GM12878 (cell line): ENCODE measurements at regions not wholly inside any gene's neighbourhood (a gene's known extent, or its start where the extent isn't known, plus 50 kb on each side); places are given as distances from the start of the nearest gene placed in this dataset.

Experiments used
- ATAC-seq: fragments of 200-7000 bp; cut with Tn5 transposase; 3 replicates; pipeline ENCODE4 v1.9.1; 2020; ENCODE audit warnings: mild to moderate bottlenecking, moderate library complexity
- BruUV-seq: library from RNA; stranded (reverse); fragments of 400-500 nt; replicated peaks from 2 replicates; lab custom pipeline; 2021; lab: Mats Ljungman, UMichigan
- CTCF ChIA-PET: fragments of 300-600 bp; sonication (Branson Sonifier 250); formaldehyde crosslinking; extraction: SDS; loops from one replicate; lab custom pipeline; 2021; ENCODE audit warnings: inconsistent platforms; lab: Yijun Ruan, JAX
- POLR2A ChIA-PET: fragments of 350-600 bp; formaldehyde crosslinking; extraction: SDS; loops from one replicate; lab custom pipeline; 2021; ENCODE audit warnings: inconsistent platforms; lab: Charles Lee
- RAD21 ChIA-PET: fragments of 300-600 bp; sonication (Branson Sonifier 250); formaldehyde crosslinking; loops from one replicate; lab custom pipeline; 2023; ENCODE audit warnings: antibody characterized with exemption; ENCODE audit not compliant: unreplicated experiment; lab: Charles Lee
- SMC1A ChIA-PET: fragments of 300-600 bp; sonication (Branson Sonifier 250); formaldehyde crosslinking; loops from one replicate; lab custom pipeline; 2023; ENCODE audit not compliant: unreplicated experiment, uncharacterized antibody; lab: Charles Lee
- DNase-seq: peaks from one replicate; pipeline ENCODE4 v3.0.0-alpha.2; 2011; ENCODE audit warnings: low read depth, low spot score
- FAIRE-seq: peaks from 3 replicates; lab custom pipeline; 2011; peaks lifted over from hg19 to GRCh38; lab: Jason Lieb, UNC
- H2AFZ ChIP-seq: 2 replicates; pipeline ENCODE4 v1.6.0; 2011; ENCODE audit warnings: low read depth, low read length, control low read depth; ENCODE audit not compliant: control insufficient read depth
- H3K27ac ChIP-seq: 2 replicates; pipeline ENCODE4 v1.5.1; 2011; ENCODE audit warnings: control low read depth; ENCODE audit not compliant: control insufficient read depth, insufficient read depth
- H3K27me3 ChIP-seq, 2 experiments: replicated peaks in 1 of 2; 2 replicates each; pipeline versions ENCODE4 v1.6.0 to v1.6.1; 2011; ENCODE audit warnings: low read length in 1 of 2; ENCODE audit not compliant: control insufficient read depth in 2 of 2, insufficient read depth in 2 of 2
- H3K36me3 ChIP-seq, 2 experiments: 2 replicates each; pipeline ENCODE4 v1.5.1; 2011; ENCODE audit warnings: low read length in 1 of 2; ENCODE audit not compliant: control insufficient read depth in 2 of 2, insufficient read depth in 2 of 2
- H3K4me1 ChIP-seq: 2 replicates; pipeline ENCODE4 v1.6.1; 2011; ENCODE audit warnings: mild to moderate bottlenecking, low read length, moderate library complexity, mixed read lengths; ENCODE audit not compliant: control insufficient read depth, insufficient read depth
- H3K4me2 ChIP-seq: 2 replicates; pipeline ENCODE4 v1.6.0; 2011; ENCODE audit warnings: control low read depth; ENCODE audit not compliant: control insufficient read depth, insufficient read depth
- H3K4me3 ChIP-seq: fragments of 200-600 bp; sonication (generic); 2 replicates; pipeline ENCODE4 v1.5.1; 2016
- H3K79me2 ChIP-seq: 2 replicates; pipeline ENCODE4 v1.6.0; 2011; ENCODE audit warnings: low read length; ENCODE audit not compliant: control insufficient read depth, insufficient read depth
- H3K9ac ChIP-seq: 2 replicates; pipeline ENCODE4 v1.8.0; 2011; ENCODE audit warnings: low read length, control low read depth, mixed read lengths; ENCODE audit not compliant: control insufficient read depth, insufficient read depth
- H3K9me3 ChIP-seq: replicated peaks from 3 replicates; pipeline ENCODE4 v1.5.1; 2011; ENCODE audit warnings: mild to moderate bottlenecking, low read length; ENCODE audit not compliant: control insufficient read depth, insufficient read depth
- H4K20me1 ChIP-seq: 2 replicates; pipeline ENCODE4 v1.6.0; 2011; ENCODE audit not compliant: control insufficient read depth, insufficient read depth
- ATF7 ChIP-seq: fragments of 450-650 bp; IDR thresholded peaks from 2 replicates; pipeline ENCODE4 v1.6.1; 2016; ENCODE audit warnings: low read depth, mild to moderate bottlenecking
- CHD1 ChIP-seq: IDR thresholded peaks from 2 replicates; pipeline ENCODE4 v1.6.1; 2012; ENCODE audit warnings: low read depth, low read length, improper control_type of control experiment
- EP300 ChIP-seq, 2 experiments: fragments of 150-350 bp in 1 of 2; IDR thresholded peaks; 2 replicates each; pipeline ENCODE4 v1.6.1; 2011 to 2012; ENCODE audit warnings: low read depth in 2 of 2, low read length in 2 of 2, borderline replicate concordance in 1 of 2, improper control_type of control experiment in 1 of 2, inconsistent platforms in 1 of 2; ENCODE audit not compliant: control insufficient read depth in 1 of 2
- FOS ChIP-seq: IDR thresholded peaks from 3 replicates; pipeline ENCODE4 v1.6.1; 2011; ENCODE audit warnings: borderline replicate concordance; ENCODE audit not compliant: insufficient read length; ENCODE audit errors: extremely low read depth
- HDAC2 ChIP-seq: fragments of 200-600 bp; sonication (generic); IDR thresholded peaks from 2 replicates; pipeline ENCODE4 v1.6.1; 2017
- IKZF2 ChIP-seq, 2 experiments: fragments of 450-650 bp; IDR thresholded peaks; 2 replicates each; pipeline ENCODE4 v1.6.1; 2017; ENCODE audit warnings: mild to moderate bottlenecking in 2 of 2, moderate library complexity in 2 of 2
- MTA2 ChIP-seq: fragments of 450-650 bp; IDR thresholded peaks from 2 replicates; pipeline ENCODE4 v1.6.1; 2016; ENCODE audit warnings: low read depth, mild to moderate bottlenecking, moderate library complexity
- NBN ChIP-seq: fragments of 450-650 bp; IDR thresholded peaks from 2 replicates; pipeline ENCODE4 v1.6.1; 2016
- NFIC ChIP-seq: IDR thresholded peaks from 2 replicates; pipeline ENCODE4 v1.6.1; 2012; ENCODE audit warnings: low read depth, mild to moderate bottlenecking, inconsistent platforms, low read length, moderate library complexity
- POU2F2 ChIP-seq: IDR thresholded peaks from 3 replicates; pipeline ENCODE4 v1.6.1; 2011; ENCODE audit warnings: low read depth, mild to moderate bottlenecking, low read length, borderline replicate concordance
- RB1 ChIP-seq: fragments of 450-650 bp; formaldehyde crosslinking; IDR thresholded peaks from 2 replicates; pipeline ENCODE4 v1.6.1; 2017; ENCODE audit warnings: mild to moderate bottlenecking, borderline replicate concordance
- WGBS: methylation state at CpG from one replicate; pipeline ENCODE4 v1.1.6; 2016; ENCODE audit warnings: low lambda C conversion rate; ENCODE audit not compliant: insufficient replicate concordance, insufficient coverage; ENCODE audit errors: missing lambda C conversion rate; 5-methylcytosine and 5-hydroxymethylcytosine counted together
- in situ Hi-C: fragments of 300-500 bp; cut with MboI; formaldehyde crosslinking; loops from 9 replicates; pipeline ENCODE4 v1.14.3; 2018; ENCODE audit warnings: mixed read lengths
- intact Hi-C: fragments of 100-400 bp; cut with micrococcal nuclease; formaldehyde crosslinking; loops from one replicate; pipeline ENCODE4 v1.14.2; 2022; ENCODE audit not compliant: unreplicated experiment
- TF ChIP-seq, protein P1 (sequence below), 3 experiments: IDR thresholded peaks in 2 of 3; conservative IDR thresholded peaks in 1 of 3; 2 replicates each; pipeline ENCODE4 v1.5.1; 2011; ENCODE audit warnings: low read depth in 3 of 3, low read length in 3 of 3, mild to moderate bottlenecking in 3 of 3, control low read depth in 2 of 3, moderate library complexity in 2 of 3, inconsistent platforms in 1 of 3, mixed read lengths in 1 of 3; ENCODE audit not compliant: control insufficient read depth in 2 of 3, insufficient read depth in 1 of 3; ENCODE audit errors: extremely low read depth in 1 of 3
- TF ChIP-seq, protein P2 (sequence below): fragments of 450-650 bp; IDR thresholded peaks from 2 replicates; pipeline ENCODE4 v1.6.1; 2017; ENCODE audit warnings: mild to moderate bottlenecking, moderate library complexity
- TF ChIP-seq, protein P3 (sequence below): fragments of 450-650 bp; IDR thresholded peaks from 2 replicates; pipeline ENCODE4 v1.6.1; 2017; ENCODE audit warnings: low read depth, mild to moderate bottlenecking, moderate library complexity

DNA sequence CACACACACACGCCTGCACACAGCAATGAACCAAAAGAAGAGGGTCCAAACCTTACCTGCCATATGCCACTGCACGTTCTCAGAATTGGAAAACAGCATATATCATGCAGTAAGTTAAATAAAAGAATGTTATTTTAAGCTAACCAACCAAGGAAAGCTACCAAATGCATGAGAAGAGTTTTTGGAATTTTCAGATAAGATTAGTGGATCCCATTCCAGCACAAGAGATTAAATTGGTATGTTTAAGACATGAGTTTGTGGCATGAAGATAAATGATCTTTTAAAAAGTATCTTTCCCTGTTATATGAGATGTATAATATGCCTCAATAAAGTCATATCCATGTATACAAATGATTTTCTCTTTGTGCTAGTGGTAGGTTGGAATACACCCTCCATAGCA lies 811.4 kb downstream of the NR2F2 start (continued):
- TF ChIP-seq, protein P1, sequence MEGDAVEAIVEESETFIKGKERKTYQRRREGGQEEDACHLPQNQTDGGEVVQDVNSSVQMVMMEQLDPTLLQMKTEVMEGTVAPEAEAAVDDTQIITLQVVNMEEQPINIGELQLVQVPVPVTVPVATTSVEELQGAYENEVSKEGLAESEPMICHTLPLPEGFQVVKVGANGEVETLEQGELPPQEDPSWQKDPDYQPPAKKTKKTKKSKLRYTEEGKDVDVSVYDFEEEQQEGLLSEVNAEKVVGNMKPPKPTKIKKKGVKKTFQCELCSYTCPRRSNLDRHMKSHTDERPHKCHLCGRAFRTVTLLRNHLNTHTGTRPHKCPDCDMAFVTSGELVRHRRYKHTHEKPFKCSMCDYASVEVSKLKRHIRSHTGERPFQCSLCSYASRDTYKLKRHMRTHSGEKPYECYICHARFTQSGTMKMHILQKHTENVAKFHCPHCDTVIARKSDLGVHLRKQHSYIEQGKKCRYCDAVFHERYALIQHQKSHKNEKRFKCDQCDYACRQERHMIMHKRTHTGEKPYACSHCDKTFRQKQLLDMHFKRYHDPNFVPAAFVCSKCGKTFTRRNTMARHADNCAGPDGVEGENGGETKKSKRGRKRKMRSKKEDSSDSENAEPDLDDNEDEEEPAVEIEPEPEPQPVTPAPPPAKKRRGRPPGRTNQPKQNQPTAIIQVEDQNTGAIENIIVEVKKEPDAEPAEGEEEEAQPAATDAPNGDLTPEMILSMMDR (IDR thresholded peaks at IDR 0.05 in 2 of 3, conservative IDR thresholded peaks at IDR 0.05 in 1 of 3; ENCODE audit: control insufficient read depth in 2 of 3, extremely low read depth in 1 of 3, insufficient read depth in 1 of 3, low read depth in 3 of 3, low read length in 3 of 3) = no peak
- TF ChIP-seq POU2F2 (no peak), NBN (no peak)

DNA sequence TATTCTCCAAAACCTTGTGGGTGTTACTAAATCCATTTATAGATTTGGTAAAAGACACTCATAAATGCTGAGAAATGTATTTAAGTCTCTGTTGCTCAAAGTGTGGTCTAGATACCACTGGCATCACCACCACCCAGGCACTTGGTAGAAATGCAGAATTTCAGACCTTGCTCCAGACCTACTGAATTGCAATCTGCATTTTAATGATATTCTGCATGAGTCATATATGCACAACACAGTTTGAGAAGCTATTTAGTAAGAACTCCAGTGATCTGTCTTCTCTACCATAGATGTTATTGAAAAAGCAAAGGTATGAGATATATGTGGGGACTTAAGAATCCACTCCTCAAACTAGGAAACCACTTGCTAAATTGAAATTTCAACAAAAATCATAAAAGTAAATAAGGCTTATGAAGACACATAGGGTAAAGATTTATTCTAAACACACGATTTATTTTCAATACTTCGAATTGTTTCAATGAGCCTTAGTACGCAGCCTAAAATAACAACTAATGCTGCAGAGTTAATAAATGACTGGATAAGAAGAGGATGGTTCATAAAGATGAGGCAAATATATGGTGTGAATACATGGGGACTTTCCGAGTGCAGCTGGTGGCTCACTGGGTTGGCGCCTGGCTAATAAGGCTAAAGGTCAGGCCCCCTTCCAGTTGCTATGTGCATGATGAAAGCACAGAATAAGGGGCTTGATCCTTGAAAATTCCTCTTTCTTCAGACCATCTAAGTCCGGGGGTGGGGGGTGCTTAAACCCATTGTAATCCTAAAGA lies 813.3 kb downstream of the NR2F2 start:
- BruUV-seq = no TSS peak
- no peak for FAIRE-seq
- SMC1A ChIA-PET = interaction anchor here (0.6 to 2.8 kb wide), 16 partner anchors 12 to 815 kb away, joined by 3 to 21 read pairs (median 3); no protein-coding TSS in a partner anchor
- Histone ChIP-seq H2AFZ (no peak overlapping the region), H3K79me2 (no peaks in the 10 kb centered on the region), H3K27me3 (no peaks in the 10 kb centered on the region), H3K27ac (no peak overlapping the region), H3K36me3 (no peaks in the 10 kb centered on the region), H3K4me2 (no peak overlapping the region), H3K9ac (no peak overlapping the region), H3K4me1 (no peaks in the 10 kb centered on the region), H3K4me3 (no peak overlapping the region), H4K20me1 (no peaks in the 10 kb centered on the region), H3K9me3 (no peaks in the 10 kb centered on the region; the same call in 2 of the 3 replicates)
- WGBS = 32% methylated on average over 6 of the region's 6 CpGs
- intact Hi-C loops = loop anchor here (5.0 to 10.0 kb wide), 2 partner anchors 89 to 789 kb away; no protein-coding TSS in a partner anchor
- POLR2A ChIA-PET = no interaction called here
- RAD21 ChIA-PET = interaction anchor here (0.9 to 2.3 kb wide), 11 partner anchors 28 to 789 kb away, joined by 3 to 8 read pairs (median 3); no protein-coding TSS in a partner anchor
- DNase-seq = no peak
- in situ Hi-C loops = no loop called here
- ATAC-seq = peak; percentile 78
- CTCF ChIA-PET = interaction anchor here (0.9 to 1.9 kb wide), 2 partner anchors 30 to 91 kb away, joined by 3 to 6 read pairs; no protein-coding TSS in a partner anchor
- TF ChIP-seq EP300 (IDR thresholded peaks at IDR 0.05; ENCODE audit: borderline replicate concordance in 1 of 2, control insufficient read depth in 1 of 2, low read depth in 2 of 2, low read length in 2 of 2) (no peak), POU2F2 (no peak), CHD1 (no peak), HDAC2 (no peak), FOS (no peak), NFIC (no peak), MTA2 (peak; percentile 78), IKZF2 (IDR thresholded peaks at IDR 0.05) (0 out of 4 replicates have a peak, but pooled peaks of 1 of the 2 experiments have one; percentile 23), RB1 (no peak), ATF7 (no peak)
- TF ChIP-seq, protein P2, sequence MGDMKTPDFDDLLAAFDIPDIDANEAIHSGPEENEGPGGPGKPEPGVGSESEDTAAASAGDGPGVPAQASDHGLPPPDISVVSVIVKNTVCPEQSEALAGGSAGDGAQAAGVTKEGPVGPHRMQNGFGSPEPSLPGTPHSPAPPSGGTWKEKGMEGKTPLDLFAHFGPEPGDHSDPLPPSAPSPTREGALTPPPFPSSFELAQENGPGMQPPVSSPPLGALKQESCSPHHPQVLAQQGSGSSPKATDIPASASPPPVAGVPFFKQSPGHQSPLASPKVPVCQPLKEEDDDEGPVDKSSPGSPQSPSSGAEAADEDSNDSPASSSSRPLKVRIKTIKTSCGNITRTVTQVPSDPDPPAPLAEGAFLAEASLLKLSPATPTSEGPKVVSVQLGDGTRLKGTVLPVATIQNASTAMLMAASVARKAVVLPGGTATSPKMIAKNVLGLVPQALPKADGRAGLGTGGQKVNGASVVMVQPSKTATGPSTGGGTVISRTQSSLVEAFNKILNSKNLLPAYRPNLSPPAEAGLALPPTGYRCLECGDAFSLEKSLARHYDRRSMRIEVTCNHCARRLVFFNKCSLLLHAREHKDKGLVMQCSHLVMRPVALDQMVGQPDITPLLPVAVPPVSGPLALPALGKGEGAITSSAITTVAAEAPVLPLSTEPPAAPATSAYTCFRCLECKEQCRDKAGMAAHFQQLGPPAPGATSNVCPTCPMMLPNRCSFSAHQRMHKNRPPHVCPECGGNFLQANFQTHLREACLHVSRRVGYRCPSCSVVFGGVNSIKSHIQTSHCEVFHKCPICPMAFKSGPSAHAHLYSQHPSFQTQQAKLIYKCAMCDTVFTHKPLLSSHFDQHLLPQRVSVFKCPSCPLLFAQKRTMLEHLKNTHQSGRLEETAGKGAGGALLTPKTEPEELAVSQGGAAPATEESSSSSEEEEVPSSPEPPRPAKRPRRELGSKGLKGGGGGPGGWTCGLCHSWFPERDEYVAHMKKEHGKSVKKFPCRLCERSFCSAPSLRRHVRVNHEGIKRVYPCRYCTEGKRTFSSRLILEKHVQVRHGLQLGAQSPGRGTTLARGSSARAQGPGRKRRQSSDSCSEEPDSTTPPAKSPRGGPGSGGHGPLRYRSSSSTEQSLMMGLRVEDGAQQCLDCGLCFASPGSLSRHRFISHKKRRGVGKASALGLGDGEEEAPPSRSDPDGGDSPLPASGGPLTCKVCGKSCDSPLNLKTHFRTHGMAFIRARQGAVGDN = peak; percentile 86
- TF ChIP-seq, protein P3, sequence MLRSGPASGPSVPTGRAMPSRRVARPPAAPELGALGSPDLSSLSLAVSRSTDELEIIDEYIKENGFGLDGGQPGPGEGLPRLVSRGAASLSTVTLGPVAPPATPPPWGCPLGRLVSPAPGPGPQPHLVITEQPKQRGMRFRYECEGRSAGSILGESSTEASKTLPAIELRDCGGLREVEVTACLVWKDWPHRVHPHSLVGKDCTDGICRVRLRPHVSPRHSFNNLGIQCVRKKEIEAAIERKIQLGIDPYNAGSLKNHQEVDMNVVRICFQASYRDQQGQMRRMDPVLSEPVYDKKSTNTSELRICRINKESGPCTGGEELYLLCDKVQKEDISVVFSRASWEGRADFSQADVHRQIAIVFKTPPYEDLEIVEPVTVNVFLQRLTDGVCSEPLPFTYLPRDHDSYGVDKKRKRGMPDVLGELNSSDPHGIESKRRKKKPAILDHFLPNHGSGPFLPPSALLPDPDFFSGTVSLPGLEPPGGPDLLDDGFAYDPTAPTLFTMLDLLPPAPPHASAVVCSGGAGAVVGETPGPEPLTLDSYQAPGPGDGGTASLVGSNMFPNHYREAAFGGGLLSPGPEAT = peak; percentile 94
